ENCODE measurements at regions not wholly inside any gene's neighbourhood (a gene's known extent, or its start where the extent isn't known, plus 50 kb on each side); places are given as distances from the start of the nearest gene placed in this dataset.

DNA sequence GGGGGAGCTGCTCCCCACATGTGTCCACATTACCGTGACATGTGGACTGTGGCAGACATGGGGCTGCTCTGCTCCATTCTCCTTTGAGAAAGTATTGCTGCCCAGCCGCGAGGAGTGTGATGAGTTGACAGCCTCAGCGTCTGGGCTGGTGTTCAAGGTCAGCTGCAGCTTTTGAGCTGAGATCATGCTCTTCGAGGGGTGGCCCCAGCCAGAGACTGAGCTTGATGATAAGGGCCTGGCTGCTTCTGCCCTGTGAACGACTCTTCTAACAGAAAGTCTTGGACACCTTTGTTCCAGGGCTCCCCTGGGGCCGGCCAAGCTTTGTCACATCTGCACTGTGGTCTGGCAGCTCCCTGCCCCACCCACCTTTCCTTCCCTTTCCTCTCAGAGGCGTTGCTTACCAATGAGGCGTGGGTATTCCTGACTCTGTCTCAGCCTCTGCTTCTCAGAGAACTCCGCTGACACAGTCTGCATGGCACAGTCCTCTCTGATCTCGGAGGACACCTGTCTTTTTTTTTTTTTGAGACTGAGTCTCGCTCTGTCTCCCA lies 86.6 kb downstream of the CHRD start:
- TF ChIP-seq GATA2 (IDR thresholded peaks at IDR 0.05; ENCODE audit: low read depth, low read length) = no peak

DNA sequence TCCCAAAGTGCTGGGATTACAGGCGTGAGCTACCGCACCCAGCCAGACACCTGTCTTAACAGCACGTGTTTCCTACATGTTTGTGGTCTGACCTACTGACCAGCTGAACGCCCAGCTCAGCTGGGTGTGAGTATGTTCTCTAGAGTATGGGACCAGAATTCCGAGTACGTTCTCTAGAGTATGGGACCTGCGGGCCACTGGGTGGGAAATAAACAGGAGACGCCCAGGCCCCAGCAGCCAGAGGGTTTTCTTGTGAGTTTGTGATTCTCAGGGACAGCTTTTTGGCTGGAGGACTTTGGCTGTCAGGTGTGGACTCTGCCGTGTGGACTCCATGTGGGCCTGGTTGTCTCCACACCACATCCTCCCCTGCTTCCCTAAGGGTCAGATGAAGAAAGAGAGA lies 87.3 kb downstream of the CHRD start:
- TF ChIP-seq GATA2 (IDR thresholded peaks at IDR 0.05; ENCODE audit: low read depth, low read length) (no peak), GATA3 (IDR thresholded peaks at IDR 0.05; ENCODE audit: low read depth, low read length) (no peak)

DNA sequence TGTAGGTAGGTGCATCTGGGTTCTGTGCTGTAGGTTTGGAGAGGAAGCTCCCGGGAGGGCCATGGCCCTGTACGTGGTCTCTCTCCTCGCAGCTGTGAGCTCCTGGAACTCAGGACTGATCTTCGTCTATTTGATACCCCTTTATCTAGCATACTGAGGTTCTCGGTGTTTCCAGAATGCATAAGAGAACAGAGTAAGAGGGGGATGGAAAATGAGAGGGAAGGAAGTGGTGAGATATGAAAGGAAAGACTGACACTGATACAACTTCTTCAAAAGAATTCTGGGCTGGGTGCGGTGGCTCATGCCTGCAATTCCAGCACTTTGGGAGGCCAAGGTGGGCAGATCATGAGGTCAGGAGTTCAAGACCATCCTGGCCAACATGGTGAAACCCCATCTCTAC lies 90.7 kb downstream of the CHRD start:
- TF ChIP-seq GATA3 (IDR thresholded peaks at IDR 0.05; ENCODE audit: low read depth, low read length) = no peak
- no peak for TF ChIP-seq GATA2 (IDR thresholded peaks at IDR 0.05; ENCODE audit: low read depth, low read length)

DNA sequence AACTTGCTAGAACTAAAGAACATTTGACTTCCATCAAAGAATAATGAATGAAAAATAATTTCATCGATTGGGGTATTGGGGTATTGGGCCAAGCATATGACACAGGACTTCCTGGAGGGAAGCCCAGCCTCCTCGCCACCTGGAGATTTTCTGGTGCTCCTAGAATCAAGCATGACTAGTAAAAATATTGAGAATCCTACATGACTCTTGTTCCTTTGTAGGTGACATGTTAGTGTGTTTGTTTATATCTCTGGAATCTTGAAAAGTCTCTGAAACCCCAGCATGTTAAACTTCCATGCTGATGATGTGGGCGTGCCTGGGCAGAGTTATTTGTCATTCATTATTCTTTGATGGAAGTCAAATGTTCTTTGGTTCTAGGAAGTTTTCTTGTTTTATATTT lies 90.1 kb upstream of the EPHB3 start:
- TF ChIP-seq GATA3 (IDR thresholded peaks at IDR 0.05; ENCODE audit: low read depth, low read length) (no peak), GATA2 (IDR thresholded peaks at IDR 0.05; ENCODE audit: low read depth, low read length) (no peak)

DNA sequence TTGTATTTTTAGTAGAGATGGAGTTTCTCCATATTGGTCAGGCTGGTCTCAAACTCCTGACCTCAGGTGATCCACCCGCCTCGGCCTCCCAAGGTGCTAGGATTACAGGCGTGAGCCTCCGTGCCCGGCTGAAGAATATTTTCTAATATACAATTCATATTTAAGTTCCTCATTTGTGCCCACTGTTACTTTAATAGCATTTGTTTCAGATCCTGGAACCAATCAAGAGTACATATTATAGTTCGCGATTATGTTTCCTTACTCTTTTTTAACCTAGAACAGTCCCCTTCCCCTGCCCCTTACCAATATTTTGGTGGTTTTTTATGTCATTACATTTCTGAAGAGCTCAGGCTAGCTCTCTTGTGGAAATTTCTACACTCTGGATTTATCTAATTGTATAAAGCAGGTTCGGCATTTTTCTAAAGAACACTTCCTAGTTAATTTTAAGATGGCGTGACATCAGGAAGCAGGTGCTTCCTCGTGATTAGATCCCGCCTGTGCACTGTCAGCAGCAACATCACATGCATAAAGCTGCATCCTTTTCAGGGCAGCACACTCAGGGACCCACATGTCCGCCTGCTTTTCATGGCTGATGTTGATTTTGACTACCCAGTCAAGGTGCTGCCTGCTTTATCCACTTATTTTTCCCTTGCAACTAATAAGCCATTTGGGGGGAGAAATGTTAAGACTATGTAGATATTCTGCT lies 88.7 kb upstream of the EPHB3 start:
- TF ChIP-seq GATA2 (IDR thresholded peaks at IDR 0.05; ENCODE audit: low read depth, low read length) (no peak), GATA3 (IDR thresholded peaks at IDR 0.05; ENCODE audit: low read depth, low read length) (no peak)

DNA sequence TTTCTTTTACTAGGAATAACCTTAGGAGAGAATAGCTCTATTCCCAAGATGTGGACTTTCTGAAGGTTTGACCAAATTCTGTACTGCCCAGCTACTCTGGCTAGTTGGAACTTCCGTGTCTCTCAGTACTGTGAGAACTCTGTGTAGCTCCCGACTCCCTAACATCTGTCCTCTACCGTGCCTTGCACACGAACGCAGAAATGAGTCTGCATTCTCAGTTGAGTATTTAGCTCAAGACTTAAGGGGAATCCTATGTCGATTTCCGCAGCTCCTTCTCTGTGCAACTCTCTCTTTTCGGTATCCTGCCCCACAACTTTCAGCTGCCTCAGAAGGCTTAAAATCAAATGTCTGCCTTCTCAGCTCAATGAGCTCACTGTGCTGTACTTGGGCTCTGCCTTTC lies 86.7 kb upstream of the EPHB3 start:
- TF ChIP-seq GATA3 (IDR thresholded peaks at IDR 0.05; ENCODE audit: low read depth, low read length) (no peak), GATA2 (IDR thresholded peaks at IDR 0.05; ENCODE audit: low read depth, low read length) (no peak)

DNA sequence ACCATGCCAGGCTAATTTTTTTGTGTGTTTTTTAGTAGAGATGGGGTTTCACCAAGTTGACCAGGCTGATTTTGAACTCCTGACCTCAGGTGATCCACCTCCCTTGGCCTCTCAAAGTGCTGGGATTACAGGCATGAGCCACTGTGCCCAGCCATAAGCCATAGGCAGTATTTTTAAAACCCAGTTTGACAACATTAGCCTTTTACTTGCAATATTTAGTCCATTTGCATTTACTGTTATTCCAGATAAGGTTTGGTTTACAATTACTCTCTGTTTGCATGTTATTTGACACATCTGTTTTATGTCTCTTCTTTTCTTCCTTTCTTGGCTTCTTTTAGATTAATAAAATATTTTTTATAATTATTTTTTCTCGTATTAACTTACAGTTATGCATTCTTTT lies 83.6 kb upstream of the EPHB3 start:
- TF ChIP-seq GATA2 (IDR thresholded peaks at IDR 0.05; ENCODE audit: low read depth, low read length) (no peak), GATA3 (IDR thresholded peaks at IDR 0.05; ENCODE audit: low read depth, low read length) (no peak)

DNA sequence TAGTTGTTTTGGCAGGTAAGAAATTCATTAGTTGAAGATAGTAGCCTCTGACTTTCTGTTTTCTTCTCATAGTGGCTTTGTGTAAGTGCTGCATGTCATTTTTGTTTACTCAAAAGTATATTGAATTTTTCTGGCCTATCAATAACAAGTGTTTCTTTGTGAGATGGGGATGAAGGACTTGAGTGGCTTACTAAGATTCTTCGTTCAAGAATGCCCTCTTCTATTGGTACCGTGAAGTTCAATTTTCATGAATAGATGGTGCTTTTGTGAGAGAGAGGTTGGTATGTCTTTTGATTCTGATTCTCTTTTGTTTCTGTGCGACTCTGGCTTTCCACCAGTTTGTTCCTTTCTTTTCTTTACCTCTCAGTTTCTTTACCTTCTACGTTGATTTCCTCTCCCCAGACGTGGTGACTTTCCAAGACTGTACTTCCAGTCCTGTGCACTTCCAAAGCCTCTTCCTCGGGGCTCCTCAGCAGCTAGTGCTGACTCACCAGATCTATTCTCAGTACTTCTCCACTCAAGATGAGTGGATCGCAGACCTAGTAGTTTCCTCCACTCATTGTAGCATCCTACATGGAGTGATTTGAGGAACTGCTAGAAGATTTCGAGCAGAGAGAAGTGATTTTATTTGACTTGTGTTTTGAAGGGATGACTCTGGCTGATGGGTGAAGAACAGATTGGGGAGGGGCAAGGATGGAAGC lies 82.0 kb upstream of the EPHB3 start:
- no peak for TF ChIP-seq GATA3 (IDR thresholded peaks at IDR 0.05; ENCODE audit: low read depth, low read length)
- TF ChIP-seq GATA2 (IDR thresholded peaks at IDR 0.05; ENCODE audit: low read depth, low read length) = no peak

DNA sequence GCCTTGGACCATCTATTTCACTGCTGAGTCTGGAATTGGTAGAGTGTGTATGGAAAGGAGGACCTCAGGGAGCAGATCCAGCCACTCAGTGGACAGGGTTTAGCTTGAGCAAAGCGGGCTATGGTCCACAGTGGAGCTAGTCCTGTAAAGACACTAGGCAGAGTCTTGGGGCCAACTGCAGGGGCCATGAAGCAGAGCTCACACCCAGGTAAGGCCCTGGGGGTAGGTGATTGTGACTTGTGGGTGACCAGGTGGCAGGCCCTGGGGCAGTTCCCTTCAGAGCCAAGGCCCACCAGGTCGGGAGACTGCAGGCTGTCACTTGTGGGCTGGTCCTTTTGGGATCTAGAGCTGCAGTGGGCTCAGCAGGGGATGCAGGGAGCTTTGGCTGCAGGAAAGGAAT lies 80.8 kb upstream of the EPHB3 start:
- TF ChIP-seq GATA2 (IDR thresholded peaks at IDR 0.05; ENCODE audit: low read depth, low read length) (no peak), GATA3 (IDR thresholded peaks at IDR 0.05; ENCODE audit: low read depth, low read length) (no peak)

DNA sequence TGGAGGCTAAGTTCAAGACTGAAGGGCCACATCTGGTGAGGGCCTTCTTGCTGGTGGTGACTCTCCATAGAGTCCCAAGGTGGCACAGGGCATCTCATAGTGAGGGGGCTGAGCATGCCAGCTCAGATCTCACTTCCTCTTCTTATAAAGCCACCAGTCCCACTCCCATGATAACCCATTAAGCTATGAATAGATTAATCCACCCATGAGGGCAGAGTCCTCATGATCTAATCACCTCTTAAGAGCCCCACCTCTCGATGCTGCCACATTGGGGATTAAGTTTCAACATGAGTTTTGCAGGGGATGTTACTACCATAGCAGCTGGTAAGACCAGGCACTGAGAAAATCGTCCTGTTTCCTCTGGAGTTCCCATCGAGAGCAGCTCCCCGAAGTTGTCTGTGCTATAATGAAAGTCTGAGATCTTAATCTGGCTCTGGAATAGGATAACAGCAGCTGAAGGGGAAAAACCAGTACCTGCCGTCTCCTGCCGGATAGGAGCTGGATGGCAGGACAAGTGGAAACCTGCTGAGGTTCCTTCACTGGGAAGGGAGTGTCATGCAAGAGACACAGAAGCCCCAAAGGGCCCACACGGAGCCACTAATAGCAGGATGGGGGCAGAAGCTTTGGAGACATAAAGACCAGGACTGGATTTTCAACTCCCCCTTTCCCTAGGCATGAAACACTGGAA lies 79.5 kb upstream of the EPHB3 start:
- TF ChIP-seq GATA2 (IDR thresholded peaks at IDR 0.05; ENCODE audit: low read depth, low read length) = peak; percentile 67; the same call in 1 of the 2 replicates
- no peak for TF ChIP-seq GATA3 (IDR thresholded peaks at IDR 0.05; ENCODE audit: low read depth, low read length)

DNA sequence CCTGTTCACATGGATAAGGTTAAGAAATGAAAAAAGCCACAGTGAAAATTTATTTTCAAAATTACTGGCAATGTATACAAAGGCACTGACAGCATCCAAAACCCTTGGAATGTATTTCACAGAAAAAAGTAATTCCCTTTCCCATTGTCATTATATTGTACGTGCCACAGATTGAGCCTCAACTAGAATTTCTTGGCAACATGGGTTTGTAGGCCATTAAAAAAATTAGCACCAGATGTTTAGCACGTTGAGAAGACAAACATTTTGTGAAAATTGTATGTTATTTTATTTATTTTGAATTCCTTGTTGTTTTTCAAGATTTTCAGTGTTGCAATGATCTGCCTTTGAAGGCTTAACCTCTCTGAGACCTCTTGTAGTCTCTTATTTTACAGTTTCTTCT lies 76.3 kb upstream of the EPHB3 start:
- TF ChIP-seq GATA2 (IDR thresholded peaks at IDR 0.05; ENCODE audit: low read depth, low read length) = no peak
- TF ChIP-seq GATA3 (IDR thresholded peaks at IDR 0.05; ENCODE audit: low read depth, low read length) = no peak

DNA sequence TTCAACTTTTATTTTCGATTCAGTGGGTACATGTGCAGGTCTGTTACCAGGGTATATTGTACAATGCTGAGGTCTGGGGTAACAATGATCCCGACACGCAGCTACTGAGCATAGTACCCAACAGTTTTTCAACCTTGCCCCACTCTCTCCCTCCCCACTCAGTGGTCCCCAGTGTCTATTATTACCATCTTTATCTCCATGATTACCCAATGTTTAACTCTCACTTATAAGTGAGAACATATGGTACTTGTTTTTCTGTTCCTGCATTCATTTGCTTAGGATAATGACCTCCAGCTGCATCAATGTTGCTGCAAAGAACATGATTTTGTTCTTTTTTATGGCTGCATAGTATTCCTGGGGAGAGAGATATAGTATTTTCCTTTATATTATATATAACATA lies 75.7 kb upstream of the EPHB3 start:
- TF ChIP-seq GATA2 (IDR thresholded peaks at IDR 0.05; ENCODE audit: low read depth, low read length) (no peak), GATA3 (IDR thresholded peaks at IDR 0.05; ENCODE audit: low read depth, low read length) (no peak)

DNA sequence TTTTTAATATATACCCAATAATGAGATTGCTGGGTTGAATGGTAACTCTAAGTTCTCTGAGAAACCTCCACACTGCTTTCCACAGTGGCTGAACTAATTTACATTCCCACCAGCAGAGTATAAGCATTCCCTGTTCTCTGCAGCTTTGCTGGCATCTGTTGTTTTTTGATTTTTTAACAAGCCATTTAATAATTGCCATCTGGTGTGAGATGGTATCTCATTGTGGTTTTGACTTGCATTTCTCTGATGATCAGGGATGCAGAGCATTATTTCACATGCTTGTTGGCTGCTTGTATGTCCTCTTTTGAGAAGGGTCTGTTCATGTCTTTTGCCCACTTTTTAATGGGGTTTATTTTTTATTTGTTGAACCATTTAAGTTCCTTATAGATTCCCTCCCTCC lies 75.0 kb upstream of the EPHB3 start:
- TF ChIP-seq GATA2 (IDR thresholded peaks at IDR 0.05; ENCODE audit: low read depth, low read length) (peak; percentile 67), GATA3 (IDR thresholded peaks at IDR 0.05; ENCODE audit: low read depth, low read length) (peak; percentile 49; the same call in 1 of the 2 replicates)

DNA sequence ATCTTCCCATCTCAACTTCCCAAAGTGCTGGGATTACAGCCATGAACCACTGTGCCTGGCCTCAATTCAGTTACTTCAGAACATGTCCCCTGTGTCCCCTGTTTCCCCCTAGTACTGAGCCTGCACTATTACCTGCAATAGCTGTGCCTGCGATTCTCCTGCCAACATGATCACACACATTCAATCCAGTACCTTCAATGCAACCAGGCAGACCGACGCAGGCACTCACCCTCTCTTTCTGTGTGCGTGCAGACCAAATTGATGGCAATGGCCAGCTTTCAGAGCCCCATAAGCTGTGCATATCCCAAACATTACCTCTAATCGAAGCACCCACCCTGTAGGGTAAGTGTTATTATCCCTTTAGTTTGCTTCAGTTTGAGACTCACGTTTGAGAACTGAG lies 73.0 kb upstream of the EPHB3 start:
- no peak for TF ChIP-seq GATA3 (IDR thresholded peaks at IDR 0.05; ENCODE audit: low read depth, low read length)
- TF ChIP-seq GATA2 (IDR thresholded peaks at IDR 0.05; ENCODE audit: low read depth, low read length) = no peak
